Activated CD4-positive, CD25-positive, alpha-beta regulatory T cell (primary cell): ENCODE measurements at regions not wholly inside any gene's neighbourhood (a gene's known extent, or its start where the extent isn't known, plus 50 kb on each side); places are given as distances from the start of the nearest gene placed in this dataset.

ENCODE experiments used
- DNase-seq, 4 experiments: peaks; one replicate each; lab custom pipeline; 2025; lab: John Stamatoyannopoulos, UW

DNA sequence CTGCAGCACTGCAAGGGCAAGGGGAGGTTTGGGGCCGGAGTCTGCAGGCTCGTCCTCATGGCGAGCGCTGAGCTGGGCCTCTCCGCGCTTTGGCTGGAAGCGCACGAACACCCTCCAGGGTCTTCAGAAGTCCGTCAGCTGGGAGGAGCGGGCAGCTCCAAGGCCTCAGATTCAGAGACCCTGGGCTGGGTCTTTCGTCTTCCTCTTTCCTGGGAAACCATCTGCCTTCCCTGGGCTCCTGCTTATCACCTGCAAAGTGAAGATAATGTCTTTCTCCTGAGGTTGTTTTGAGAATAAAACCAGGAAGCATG lies 525.6 kb downstream of the BRD1 start:
- DNase-seq: no peak

DNA sequence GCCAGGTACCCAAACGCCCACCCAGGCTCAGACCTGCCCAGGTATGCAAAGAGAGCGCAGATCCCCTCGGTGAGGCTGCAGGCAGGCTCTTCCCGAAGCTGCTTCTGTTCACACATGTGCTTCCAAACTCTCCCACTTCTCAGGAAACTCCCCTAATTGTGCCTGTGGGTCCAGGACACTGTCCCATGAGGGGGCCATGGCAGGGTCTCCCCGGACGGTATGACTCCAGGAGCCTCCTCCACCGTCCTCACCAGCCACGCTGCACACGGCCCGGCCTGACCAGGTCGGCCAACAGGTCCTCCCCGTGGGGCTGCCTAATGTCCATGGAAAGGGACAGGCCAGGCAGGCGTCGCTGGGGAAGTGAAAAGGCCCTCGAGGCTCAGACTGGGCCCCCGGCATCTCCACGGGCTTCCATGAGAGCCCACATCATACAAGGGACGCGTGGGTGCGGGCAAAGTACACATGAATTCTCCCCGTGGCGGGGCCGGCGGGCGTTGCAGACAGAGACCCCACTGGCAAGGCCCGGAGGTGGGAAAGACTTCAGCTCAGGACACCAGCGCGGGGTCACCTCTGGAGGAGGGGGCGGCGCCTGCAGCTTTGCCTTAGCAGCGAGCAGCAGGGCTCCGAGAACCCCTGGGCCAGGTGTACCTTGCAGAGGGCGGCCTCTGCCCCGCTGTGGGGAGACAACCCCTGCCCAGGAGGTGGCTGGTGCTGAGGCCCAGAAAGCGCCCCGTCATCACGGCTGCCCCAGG lies 526.1 kb downstream of the BRD1 start:
- DNase-seq: no peak

DNA sequence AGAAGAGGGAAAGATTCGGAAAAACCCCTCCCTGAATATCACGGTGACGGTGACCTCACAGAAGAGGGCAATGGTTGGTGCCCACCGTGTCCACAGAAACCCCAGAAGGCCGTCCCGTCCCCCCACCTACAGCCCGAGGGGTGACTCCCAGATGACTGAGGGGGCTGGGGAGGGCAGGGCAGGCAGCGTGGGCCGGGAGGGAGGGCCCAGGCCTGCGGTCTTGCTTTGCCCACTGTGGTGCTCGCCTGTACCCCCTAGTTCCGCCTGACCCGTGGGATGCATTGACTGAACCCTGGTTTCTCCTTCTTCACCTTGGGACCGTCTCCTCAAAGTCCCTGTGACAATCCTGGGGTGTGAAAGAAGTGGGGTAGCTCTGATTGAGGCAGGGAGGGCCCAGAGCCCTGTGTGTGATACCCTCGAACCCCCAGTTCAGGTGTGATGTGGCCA lies 526.7 kb downstream of the BRD1 start:
- DNase-seq: no peak

DNA sequence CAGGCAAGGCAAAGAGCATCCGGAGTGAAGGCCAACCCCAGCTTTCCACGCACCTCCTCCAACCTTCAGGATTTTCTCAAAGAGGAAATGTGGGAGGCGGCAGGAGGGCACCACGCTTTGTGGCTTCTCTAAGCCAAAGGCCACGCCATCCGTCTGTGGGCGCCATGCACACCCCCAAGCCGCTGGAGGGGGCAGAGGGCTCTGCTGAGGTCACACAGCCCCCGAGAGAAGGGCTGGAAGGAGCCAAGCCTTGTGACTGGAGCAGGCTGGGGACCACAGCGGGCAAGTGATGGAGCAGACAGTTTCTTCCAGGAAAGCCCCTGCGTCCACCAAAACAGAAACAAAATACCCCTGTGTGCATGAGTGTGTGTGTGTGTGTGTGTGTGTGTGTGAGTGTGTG lies 527.4 kb downstream of the BRD1 start:
- no peak for DNase-seq

DNA sequence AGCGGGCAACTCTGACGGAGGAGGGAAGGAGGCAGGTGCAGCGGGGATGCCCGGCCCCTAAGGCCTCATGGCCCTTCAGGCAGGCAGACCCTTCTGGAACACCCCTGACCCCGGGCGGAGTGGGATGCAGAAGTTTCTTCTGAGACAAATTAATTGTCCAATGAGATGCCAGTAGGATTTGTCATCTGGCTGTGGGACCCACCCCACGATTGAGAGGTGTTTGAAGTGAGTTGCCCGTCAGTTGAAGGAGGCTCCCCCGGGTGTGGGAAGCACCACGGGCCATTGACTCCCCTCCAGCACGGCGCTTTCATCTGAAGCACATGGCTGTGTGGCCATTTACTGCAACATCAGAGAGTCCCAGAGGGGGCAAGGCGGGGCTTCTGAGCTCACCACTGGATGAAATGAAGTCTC lies 527.8 kb downstream of the BRD1 start:
- DNase-seq: no peak

DNA sequence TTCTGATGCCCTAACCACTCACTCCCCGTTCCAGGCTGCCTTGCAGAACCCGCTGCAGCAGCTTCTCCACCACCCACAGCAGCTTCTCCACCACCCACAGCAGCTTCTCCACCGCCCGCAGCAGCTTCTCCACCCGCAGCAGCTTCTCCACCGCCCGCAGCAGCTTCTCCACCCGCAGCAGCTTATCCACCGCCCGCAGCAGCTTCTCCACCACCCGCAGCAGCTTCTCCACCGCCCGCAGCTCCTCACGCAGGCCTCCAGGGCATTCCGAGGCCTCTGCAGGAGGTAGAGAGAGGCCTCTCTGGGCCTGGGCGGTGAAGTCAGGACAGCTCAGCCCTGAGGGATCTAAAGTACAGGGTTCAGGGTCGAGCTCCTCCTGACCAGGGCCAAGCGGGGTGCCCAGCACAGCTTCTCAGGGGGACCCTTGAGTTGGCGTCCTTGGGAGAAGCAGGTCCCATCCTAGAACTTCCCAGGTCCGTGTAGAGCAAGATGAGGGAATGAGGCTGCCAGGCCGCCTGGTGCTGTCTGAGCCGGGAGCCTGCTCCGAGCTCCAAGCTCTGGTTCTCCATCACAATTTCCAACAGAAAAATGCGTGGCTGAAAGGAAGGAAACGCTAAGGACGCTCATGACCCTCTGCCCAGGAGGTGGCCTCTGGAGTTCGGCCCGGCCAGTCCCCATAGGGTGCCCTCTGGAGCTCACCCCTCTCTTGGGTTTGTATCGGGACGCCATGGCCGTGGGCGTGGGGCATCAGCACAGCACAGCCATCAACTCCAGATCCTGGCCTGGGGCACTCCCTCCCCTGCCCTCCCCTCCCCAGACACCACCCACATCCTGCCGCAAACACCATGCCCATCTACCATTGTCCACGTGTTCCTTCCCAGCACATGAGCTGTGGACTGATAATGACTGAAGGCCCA lies 528.6 kb downstream of the BRD1 start:
- no peak for DNase-seq

DNA sequence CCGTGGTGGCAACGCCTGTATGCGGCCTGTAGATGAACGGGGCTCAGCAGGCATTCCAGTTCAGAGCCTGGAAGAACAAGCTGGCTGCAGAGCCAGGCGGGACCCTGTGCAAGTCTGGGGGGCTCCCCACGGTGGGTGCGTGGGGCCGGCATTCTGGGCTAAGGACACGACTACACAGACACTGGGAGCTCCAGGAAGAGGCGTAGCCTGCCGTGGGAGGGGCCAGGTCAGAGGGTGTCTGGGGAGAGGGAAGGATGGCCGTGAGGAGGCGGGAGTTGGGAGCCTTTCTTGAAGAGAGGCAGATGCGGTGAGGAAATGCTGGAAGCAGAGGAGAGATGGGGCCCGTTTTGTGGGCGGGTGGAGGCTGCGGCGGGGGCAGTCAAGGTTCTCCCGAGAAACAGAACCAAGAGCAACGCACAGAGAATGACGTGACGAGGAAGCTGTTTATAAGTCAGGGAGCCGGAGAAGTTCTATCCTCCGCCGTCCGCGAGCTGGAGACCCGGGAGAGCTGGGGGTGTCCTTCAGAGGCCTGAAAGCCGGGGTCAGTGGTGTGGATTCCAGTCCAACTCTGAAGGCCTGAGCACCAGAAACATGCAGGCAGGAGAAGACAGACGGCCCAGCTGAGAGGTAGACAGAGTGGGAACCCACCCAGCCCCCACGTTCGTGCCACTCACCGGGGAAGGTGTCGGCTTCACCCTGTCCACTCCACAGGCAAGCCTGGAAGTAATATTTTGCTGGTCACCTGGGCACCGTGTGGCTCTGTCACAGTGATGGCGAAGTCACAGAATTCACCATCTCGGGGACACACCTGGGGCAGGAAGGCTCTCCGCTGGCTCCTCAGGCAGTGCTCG lies 529.6 kb downstream of the BRD1 start:
- no peak for DNase-seq

DNA sequence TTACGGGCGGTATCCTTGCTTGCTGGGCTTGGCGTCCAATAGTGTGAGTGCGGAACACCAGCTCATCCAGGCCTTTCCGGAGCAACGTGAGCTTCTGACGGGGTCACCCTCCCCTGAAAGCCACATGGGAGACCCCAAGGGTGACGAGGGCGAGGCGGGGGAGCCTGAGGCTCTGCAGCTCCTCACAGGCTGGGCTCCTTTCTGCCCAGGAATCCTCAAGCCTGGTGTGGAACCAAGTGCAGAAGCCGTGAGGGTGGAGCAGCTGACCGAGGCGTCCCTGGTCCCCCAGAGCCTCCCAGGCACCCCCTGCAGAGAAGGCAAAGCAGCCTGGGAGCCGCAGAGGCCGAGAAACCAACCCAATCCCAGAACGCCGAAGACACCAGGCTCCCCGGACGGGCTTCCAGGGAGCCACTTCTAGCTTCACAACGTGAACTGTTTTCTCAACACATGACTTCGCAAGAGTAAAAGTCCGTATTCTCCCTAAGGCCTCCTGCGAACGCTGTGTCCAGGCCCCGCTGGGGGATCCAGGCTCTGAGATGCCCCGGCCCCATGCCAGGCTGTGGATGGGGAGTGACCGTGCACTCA lies 530.3 kb downstream of the BRD1 start:
- DNase-seq: no peak

DNA sequence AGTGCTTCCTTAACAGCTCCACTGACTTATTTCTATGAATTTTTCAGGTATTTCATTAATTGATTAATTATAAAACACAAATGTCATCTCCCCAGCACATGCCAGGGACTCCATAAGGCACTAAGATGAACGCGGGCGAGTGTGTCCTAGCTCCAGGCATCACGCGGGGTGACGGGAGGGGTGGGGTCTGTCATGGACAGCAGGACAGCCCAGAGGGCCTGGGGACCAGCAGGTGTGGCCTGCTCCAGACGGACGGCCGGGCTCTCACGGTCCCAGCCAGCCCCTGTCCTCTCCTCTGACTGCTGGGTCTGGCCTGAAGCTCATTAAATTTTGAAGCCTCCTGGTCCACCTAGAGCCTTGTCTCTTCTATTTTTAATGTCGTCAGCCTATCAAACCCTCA lies 531.1 kb downstream of the BRD1 start:
- DNase-seq: no peak

DNA sequence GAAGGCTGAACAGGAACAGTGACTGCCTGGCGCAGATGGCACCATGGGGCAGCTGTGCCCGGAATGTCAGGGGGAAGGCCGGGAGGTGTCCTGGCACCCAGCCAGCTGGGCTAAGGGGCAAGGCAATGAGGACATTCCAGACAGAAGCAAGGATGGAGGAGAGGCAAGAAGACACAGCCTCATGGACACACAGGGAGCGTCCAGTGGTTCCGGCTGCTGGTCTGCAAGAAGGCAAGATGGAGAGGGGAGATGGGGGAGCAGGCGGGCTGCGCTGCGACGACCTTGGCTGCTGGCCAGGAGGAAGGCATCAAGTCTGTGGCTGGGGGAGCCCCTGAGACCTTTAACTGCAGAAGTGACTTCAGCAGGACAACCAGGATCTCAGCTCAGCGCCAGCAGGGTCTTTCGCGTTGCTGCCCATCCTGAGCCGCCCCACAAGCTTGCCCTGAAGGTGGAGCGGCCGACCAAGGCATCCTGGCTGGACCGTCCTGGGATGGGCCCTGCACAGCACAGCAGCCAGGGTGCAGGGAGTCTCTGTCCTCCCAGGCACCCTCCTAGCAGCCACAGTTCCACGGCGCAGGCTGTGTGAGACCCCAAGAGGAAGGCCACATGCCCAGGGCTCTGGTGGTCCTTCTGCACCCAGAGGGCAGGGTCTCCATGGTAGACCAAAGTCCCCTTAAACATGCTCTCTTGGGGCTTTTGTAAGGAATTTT lies 531.7 kb downstream of the BRD1 start:
- no peak for DNase-seq

DNA sequence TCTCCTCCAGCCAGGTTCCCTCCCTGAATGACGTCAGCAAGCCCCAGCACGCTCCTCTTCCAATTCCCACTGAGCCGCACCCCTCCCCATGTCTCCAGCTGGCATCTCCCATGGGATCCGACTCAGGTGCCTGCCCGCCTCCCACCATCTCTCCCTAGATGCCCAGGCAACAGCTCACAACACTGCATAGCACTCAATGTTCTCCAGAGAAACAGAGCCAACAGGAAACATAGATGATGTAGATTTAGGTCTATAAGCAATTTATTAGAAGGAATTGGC lies 532.3 kb downstream of the BRD1 start:
- DNase-seq: no peak

DNA sequence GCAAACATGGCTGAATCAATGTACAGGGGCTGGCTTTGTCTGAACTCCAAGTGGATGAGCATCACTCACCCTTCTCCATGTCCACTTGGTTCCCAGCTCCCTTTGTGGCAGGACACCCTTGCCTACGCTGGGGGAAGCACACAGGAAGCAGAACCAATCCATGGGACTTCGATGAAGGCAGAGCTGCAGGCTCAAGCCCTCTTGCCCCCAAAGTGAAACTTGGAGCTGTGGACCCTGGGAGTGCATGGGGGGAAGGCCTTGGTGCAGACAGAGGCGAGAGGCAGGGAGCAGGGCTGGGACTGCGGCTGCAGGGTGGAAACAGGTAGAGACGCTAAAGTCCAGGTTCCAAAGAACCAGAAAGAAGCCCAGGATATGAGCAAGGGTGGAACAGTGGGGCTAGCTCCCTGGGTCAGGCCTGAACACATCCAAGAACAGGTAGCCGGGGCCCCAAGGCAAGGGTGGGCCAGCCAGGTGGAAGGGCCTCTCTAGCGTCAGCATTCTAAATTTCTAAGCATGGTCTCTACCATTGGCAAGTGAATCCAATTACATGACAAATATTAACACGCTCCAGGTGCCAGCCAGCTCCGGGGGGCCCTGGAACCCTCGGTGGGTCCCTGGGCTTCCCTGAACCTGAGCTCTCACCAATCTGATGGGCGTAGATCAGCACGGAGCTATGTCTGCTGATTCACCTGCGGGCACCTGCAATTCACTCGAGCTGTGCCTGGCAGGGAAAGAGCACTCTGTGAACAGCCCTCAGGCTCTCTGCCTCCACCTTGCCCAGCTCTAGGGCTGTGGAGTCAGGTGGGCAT lies 532.8 kb downstream of the BRD1 start:
- no peak for DNase-seq

DNA sequence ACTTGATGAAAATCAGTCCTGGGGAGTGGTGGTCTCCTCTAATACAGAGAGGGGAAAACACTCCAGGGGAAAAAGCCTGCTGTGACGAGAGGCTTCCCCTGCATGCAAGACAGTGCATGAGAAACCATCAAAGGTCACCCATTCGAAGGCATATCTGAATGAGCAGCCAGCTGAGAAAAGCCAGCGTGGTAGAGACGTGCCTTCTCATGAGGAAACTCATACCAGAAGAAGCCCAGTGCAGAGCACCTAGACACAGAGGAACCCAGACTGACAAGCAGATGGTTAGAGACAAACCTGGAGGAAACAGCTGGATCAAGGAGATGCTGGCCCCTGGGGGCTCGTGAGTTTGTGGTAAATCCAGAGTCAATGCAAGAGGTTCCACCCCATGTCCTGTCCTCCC lies 534.8 kb downstream of the BRD1 start:
- no peak for DNase-seq

DNA sequence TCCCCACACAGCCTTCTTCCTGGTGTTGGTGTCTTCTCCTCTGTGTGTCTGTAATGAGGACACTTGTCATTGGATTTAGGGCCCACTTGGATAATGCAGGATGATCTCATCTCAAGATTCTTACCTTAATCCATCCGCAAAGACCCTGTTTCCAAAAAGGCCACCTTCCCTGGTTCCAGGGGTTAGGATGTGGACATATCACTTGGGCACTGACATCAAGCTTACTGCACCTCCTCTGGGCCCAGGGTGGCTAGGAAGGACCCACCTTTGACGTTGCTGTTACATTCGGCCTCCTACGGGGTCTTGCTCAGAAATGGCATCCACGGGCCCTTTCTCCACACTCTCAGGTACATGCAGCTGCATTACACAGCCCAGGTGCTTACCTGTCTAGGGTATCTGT lies 535.9 kb downstream of the BRD1 start:
- no peak for DNase-seq

DNA sequence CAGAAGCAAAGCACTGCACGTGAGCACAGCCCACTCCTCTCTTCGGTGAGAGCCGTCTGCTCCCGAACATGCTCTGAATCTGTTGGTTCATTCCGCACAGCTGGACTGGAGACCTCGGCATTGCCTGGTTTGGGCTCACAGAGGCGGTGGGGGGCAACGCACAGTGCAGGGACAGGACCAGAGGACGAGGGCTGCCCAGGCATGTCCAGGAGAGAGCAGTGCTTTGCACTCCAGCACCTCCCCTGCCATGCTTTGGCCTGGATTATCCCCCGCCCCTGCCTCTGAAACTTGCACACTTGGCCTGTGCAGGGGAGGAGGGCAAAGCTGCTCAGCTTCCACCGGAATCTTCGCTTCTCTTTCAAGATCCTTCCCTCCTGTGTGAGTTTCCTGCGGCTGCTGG lies 536.5 kb downstream of the BRD1 start:
- DNase-seq: no peak

DNA sequence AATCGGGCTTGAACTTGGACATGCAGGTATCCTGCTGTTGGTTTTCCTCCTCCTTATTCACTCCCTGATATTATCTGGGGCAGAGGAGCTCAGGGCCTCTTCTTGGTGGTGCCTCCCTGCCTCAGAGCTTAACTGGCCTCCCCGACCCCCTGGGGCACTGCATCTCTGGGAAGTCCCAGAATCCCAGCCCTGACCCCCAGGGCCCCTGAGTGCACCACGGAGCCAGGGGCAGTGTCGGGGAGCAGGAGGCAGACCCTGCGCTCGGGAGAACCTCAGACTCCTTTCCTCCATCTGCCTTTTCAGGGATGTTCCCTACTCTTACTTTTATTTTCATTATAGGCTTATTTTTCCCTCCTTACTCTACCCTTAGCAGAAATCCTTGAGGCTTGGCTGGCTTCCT lies 537.0 kb downstream of the BRD1 start:
- no peak for DNase-seq

DNA sequence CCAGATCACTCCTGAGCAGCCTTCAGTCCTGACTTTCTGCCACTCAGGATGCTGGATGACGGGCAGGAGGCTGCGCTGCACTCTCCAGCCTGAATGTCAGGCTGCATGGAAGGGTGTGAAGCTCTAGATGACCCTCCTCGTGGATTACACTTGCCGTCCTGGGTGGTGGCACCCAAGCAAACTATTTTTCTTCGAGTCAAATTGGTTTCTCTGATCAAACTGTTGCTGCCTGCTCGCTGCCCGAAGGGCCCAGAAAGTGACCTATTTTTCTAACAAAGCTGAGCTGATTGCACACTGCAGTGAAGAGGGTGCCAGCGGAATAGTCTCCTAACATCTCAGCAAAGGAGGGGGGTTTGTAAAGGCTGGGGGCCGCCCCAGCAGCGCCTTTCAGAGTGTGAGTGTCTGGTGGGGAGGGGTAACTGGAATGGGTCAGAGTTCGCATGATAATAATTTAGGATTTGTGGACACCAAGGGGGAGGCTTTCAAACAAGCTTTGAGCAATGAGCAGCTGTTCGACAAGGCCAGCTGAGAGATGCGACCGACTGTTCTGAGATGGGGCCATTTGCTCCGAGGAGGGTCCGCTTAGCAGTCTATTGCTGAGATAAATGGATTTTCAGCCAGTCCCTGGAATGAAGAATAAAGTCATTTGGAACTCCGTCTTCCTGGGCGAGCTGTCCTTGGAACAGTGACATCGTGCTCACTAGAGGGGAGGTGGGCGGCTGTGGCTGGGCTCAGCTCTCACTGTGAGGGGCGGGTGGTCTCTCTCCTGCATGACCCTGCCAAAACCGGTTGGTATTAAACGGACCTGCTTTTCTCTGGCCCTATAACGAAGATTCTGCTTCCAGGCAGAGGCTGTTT lies 537.6 kb downstream of the BRD1 start:
- no peak for DNase-seq

DNA sequence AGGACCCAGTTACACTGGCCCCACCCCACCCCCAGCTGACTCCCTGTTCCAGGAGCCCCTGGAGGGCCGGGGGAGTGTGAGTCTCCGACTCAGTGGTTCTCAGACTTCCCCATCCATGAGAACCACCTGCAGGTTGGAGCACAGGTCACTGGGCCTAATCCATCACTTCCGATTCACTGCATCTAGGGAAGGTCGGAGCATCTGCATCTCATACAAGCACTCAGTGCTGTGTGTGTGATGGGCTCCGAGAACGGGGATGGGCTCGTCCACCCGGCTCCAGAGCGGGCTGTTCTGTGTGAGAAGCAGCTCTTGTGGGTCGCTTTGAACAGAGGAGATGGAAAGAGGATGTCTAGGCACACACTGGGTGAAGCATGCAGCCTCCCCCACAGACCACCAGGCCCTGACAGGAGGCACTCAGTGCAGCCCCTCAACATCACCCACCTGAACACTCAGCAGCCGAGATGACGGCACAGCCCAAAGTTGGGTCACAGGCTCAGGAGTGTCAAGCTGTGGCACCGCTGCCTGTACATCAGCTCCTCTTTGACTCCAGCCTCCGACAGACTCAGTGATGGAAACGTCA lies 541.4 kb downstream of the BRD1 start:
- no peak for DNase-seq

DNA sequence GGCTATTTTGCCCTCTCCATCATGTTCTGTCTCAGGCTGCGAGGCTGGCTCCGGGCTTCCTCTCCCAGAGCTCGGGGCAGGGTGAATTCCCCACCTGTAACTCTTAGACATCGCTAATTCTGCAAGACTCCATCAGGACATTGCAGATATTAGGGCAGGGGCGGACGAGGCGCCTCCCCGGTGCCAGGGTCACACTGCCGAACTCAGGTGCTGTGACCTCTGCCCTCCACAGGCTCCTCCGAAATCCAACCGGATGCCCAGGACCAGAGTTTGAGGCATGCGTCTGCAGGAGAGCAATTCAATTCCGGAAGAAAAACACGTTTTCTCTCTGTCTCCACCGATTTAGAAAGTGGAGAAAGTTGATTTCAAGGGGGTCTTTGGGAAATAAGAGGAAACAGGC lies 542.7 kb downstream of the BRD1 start:
- no peak for DNase-seq
